Nephron progenitor cell (in vitro differentiated cells): ENCODE measurements at regions not wholly inside any gene's neighbourhood (a gene's known extent, or its start where the extent isn't known, plus 50 kb on each side); places are given as distances from the start of the nearest gene placed in this dataset.
"Not testable (repeated sequence)": the region's sequence is repeated elsewhere in the genome, so short reads cannot be mapped to it uniquely, and the experiment has no call there.

Experiments
- DNase-seq: peaks from one replicate; pipeline ENCODE4 v3.0.0; 2021
- H3K27ac Mint-ChIP-seq: 2 replicates; pipeline ENCODE4 v1.8.0; 2021; ENCODE audit warnings: mild to moderate bottlenecking, moderate library complexity, mixed read lengths
- H3K27me3 Mint-ChIP-seq: 2 replicates; pipeline ENCODE4 v1.8.0; 2021; ENCODE audit warnings: mild to moderate bottlenecking, low read depth, mixed read lengths; ENCODE audit not compliant: poor library complexity
- H3K36me3 Mint-ChIP-seq: 2 replicates; pipeline ENCODE4 v1.8.0; 2021; ENCODE audit warnings: low read depth, mixed read lengths
- H3K4me1 Mint-ChIP-seq: 2 replicates; pipeline ENCODE4 v1.8.0; 2021; ENCODE audit warnings: mixed read lengths
- H3K4me3 Mint-ChIP-seq: 2 replicates; pipeline ENCODE4 v1.8.0; 2021; ENCODE audit warnings: mild to moderate bottlenecking, moderate library complexity, mixed read lengths
- H3K9me3 Mint-ChIP-seq: 2 replicates; pipeline ENCODE4 v1.8.0; 2021; ENCODE audit warnings: mild to moderate bottlenecking, moderate library complexity, mixed read lengths
- CTCF ChIP-seq: fragments of 200-600 bp; sonication (generic); IDR thresholded peaks from 2 replicates; pipeline ENCODE4 v1.5.0; 2021; ENCODE audit warnings: antibody characterized with exemption

DNA sequence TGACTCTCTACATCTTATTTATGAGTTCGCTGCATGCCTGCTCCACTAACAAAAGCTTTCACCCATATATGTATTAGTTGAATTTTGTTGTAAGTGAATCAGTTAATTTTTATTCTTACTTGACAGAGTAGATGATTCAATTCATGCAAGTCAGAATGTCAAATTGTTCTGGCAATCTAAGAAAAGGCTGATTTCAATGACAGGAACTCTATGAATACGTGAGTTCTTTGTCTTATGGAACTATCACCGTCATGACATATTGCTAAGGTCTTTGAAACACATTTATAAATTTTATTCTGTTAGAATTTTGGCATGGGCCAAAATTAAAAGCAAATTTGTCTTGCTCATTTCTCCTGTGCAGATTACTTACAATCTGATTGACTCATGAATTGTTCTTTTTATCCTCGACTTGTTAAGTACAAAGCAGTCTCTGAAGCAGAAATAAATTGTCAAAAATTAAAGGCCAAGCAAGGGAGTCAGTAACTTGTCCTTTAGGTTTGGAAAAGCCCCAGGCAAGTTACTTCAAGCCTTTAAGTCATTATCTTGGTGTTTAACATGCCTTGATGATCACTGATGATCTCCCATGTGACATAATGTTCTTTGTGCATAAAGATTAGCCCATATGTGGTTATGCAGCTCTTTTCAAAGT, 89.0 kb upstream of the GC start:
- Mint-ChIP-seq H3K27ac (no peak overlapping the region), H3K4me3 (no peak overlapping the region), H3K27me3 (no peaks in the 10 kb centered on the region), H3K9me3 (no peaks in the 10 kb centered on the region), H3K4me1 (peaks cover 4% of the 10 kb centered on the region), H3K36me3 (no peaks in the 10 kb centered on the region)
- no peak for DNase-seq
- no peak for TF ChIP-seq CTCF

- no peaks in the 10 kb centered on the region for H3K9me3 Mint-ChIP-seq
- peaks cover 18% of the 10 kb centered on the region for H3K4me1 Mint-ChIP-seq
- no peak for TF ChIP-seq CTCF
- no peaks in the 10 kb centered on the region for H3K27me3 Mint-ChIP-seq
- DNase-seq, result no peak
- H3K27ac Mint-ChIP-seq, result no peak overlapping the region
- no peaks in the 10 kb centered on the region for H3K36me3 Mint-ChIP-seq
- H3K4me3 Mint-ChIP-seq, result no peak overlapping the region
These were observed 94.5 kb upstream of the GC start for GRCh38 chr4:71878376-71878775.

DNA sequence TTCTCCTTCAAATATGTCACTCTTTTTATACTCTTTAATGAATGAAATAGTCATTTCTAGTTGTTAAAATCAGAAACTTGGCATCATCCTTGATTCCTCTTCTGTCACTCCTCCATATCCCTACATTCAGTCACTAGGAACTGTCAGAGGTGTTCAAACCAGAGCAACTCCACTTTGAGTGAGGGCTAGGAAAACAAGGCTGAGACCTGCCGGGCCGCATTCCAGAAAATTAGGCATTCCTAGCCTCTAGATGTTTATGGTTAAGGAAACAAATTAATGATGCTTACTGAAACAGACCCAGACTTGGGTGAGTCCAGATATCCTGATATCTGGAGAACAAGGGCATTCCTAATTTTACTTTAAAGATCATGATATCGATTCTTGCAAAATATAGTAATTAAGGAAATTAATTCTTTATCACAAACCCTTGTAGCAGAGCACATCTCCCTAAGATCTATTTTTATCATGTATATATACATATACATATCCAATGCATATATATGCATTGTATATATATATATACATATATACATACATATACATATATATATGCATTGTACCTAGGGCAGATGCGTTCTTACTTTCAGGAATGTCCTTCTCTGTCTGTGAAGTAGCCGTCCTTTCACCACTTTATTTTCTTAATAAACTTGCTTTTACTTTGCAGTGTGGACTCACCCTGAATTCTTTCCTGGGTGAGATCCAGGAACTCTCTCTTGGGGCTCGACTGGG, 98.4 kb upstream of the GC start:
- DNase-seq, result no peak
- H3K27ac Mint-ChIP-seq, result no peak overlapping the region
- H3K4me1 Mint-ChIP-seq, result peaks cover 18% of the 10 kb centered on the region
- TF ChIP-seq CTCF, result no peak
- H3K4me3 Mint-ChIP-seq, result no peak overlapping the region
- H3K27me3 Mint-ChIP-seq, result no peaks in the 10 kb centered on the region
- no peaks in the 10 kb centered on the region for H3K36me3 Mint-ChIP-seq
- no peaks in the 10 kb centered on the region for H3K9me3 Mint-ChIP-seq

- H3K4me1 Mint-ChIP-seq, H3K36me3 Mint-ChIP-seq, H3K27me3 Mint-ChIP-seq, H3K4me3 Mint-ChIP-seq, DNase-seq, H3K27ac Mint-ChIP-seq: not testable (repeated sequence)
- peaks cover 24% of the 10 kb centered on the region for H3K9me3 Mint-ChIP-seq
These were observed 116.5 kb upstream of the GC start for GRCh38 chr4:71900366-71900765.

DNA sequence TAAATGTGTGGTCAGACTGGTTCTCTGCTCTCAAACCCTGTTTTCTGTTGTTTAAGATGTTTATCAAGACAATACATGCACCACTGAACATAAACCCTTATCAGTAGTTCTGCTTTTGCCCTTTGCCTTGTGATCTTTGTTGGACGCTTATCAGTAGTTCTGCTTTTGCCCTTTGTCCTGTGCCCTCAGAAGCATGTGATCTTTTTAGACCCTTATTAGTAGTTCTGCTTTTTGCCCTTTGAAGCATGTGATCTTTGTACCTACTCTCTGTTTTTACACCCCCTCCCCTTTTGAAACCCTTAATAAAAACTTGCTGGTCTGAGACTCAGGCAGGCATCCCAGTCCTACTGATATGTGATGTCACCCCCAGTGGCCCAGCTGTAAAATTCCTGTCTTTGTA, 121.7 kb upstream of the GC start:
- H3K27me3 Mint-ChIP-seq, H3K27ac Mint-ChIP-seq, DNase-seq, H3K4me3 Mint-ChIP-seq, H3K36me3 Mint-ChIP-seq: not testable (repeated sequence)
- peaks cover 24% of the 10 kb centered on the region for H3K4me1 Mint-ChIP-seq
- H3K9me3 Mint-ChIP-seq, result peaks cover 27% of the 10 kb centered on the region

GRCh38 chr4:71906096-71906495, 122.2 kb upstream of the GC start:
- Mint-ChIP-seq H3K4me1 (peaks cover 24% of the 10 kb centered on the region), H3K4me3 (no peak overlapping the region), H3K27me3 (no peaks in the 10 kb centered on the region), H3K36me3 (no peaks in the 10 kb centered on the region), H3K27ac (no peak overlapping the region), H3K9me3 (peaks cover 27% of the 10 kb centered on the region)
- no peak for DNase-seq
- no peak for TF ChIP-seq CTCF

- Mint-ChIP-seq H3K27me3 (no peaks in the 10 kb centered on the region), H3K27ac (peak overlapping the region; percentile 37)
These were observed 123.2 kb upstream of the GC start for GRCh38 chr4:71907071-71907470.

More at GRCh38 chr4:71907071-71907470, 123.2 kb upstream of the GC start:
- DNase-seq, result peak; percentile 8
- Mint-ChIP-seq H3K4me3 (no peak overlapping the region), H3K4me1 (peaks cover 24% of the 10 kb centered on the region), H3K36me3 (no peaks in the 10 kb centered on the region), H3K9me3 (peaks cover 27% of the 10 kb centered on the region)
- no peak for TF ChIP-seq CTCF
